Prostate gland (tissue), 2 donors: ENCODE measurements at regions not wholly inside any gene's neighbourhood (a gene's known extent, or its start where the extent isn't known, plus 50 kb on each side); places are given as distances from the start of the nearest gene placed in this dataset.

Source experiments
- CTCF ChIP-seq, 4 experiments: fragments of 200-600 bp in 2 of 4; fragments of 450-650 bp in 2 of 4; sonication (generic) in 2 of 4; IDR thresholded peaks; 1 replicate in 3 of 4; 2 replicates in 1 of 4; pipeline ENCODE4 v1.5.1; 2016 to 2019; ENCODE audit warnings: antibody characterized with exemption in 4 of 4, mild to moderate bottlenecking in 2 of 4, moderate library complexity in 2 of 4
- POLR2A ChIP-seq: fragments of 450-650 bp; IDR thresholded peaks from one replicate; pipeline ENCODE4 v1.6.1; 2016; ENCODE audit warnings: antibody characterized with exemption, mild to moderate bottlenecking
- POLR2AphosphoS5 ChIP-seq: sonication (generic); formaldehyde crosslinking; IDR thresholded peaks from one replicate; pipeline ENCODE4 v1.6.1; 2017; ENCODE audit warnings: antibody characterized with exemption

- TF ChIP-seq CTCF (IDR thresholded peaks at IDR 0.05) (no peak), POLR2A (no peak), POLR2AphosphoS5 (no peak)
Observed at GRCh38 chr2:60628026-60628425, 74.6 kb upstream of the BCL11A start.
